HG03521 (cell line): ENCODE measurements at regions not wholly inside any gene's neighbourhood (a gene's known extent, or its start where the extent isn't known, plus 50 kb on each side); places are given as distances from the start of the nearest gene placed in this dataset.

Experiments
- ATAC-seq: cut with Tn5 transposase; IDR thresholded peaks from one replicate; pipeline ENCODE4 v1.9.1; 2021; ENCODE audit warnings: mild to moderate bottlenecking, moderate library complexity; ENCODE audit not compliant: unreplicated experiment

DNA sequence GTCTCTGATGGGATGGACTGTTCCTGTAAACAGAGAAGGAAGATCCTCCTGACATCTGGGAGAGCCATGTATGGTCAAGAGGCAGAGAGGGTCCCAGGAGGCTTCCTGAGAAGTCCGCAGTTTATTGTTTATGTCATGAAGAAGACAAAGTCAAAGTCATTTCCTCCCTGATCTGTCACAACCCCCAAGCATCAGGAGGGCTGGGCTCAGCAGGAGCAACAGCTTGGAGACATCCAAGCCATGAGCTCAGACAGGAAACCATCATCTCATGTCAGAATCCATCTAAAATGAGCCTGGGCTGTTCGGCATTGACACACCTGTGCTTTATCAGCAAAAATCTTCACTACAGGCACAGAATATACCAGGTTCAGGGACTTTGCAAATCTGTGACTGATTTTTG lies 325.0 kb upstream of the MSX2 start:
- no peak for ATAC-seq

DNA sequence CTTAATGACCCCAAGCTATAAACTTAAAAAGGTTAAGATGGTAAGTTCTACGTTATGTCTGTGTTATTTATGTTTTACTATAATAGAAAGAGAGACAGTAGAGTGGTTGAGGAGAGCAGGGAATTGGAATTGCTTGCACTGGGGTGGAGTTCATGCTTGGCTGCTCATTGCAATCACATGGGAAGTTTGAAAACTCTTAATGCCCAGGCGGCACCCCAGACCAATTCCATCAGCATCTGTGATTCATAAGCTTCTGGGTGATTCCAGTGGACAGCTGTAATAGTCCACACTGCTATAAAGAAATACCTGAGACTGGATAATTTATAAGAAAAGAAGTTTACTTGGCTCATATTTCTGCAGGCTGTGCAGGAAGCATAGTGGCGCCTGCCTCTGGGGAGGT lies 323.9 kb upstream of the MSX2 start:
- no peak for ATAC-seq

DNA sequence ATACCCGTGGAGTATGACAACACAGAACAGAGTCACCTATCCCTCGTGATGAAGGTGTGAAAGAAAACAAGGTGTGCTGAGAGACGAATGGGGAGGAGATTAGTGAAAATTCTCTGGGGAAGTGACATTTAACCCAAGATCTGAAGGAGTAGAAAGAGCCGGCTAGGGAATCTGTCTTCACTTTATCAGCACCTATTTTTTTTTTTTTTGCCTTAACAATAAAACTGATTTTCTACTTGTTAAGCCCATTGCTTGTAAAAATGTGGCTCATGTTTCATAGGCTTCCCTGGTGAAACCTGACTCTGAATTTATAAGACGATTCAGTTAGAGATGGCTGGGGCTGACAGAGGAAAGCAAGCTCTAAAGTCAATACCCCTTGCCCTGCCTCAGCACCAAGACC lies 322.6 kb upstream of the MSX2 start:
- no peak for ATAC-seq

DNA sequence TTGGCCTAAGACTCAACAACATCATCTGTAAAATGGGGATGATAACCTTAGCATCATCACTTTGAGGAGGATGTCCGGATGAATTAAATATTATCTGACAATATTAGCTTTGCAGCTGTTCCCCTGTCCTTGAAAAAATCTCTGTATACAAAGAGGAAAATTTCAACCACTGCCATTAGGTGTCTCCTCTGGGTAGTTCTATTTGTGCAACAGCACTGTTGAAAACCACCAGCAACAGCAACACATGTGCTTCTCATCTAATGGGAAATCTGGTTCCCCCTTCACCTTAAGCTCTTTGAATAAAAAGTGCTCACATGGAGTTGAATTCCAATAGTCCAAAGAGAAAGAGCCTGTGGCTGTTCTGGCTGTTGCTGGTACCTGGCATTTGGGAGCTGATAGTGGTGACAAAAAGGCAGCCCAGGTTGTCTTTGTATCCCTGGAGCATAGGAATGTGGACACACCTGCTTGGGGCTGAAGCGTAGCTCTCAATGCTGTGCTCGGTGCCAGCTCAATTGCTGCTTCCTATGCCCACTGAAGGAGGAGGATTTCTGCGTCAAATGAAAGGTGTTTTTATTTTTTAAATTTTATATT lies 322.1 kb upstream of the MSX2 start:
- no peak for ATAC-seq

DNA sequence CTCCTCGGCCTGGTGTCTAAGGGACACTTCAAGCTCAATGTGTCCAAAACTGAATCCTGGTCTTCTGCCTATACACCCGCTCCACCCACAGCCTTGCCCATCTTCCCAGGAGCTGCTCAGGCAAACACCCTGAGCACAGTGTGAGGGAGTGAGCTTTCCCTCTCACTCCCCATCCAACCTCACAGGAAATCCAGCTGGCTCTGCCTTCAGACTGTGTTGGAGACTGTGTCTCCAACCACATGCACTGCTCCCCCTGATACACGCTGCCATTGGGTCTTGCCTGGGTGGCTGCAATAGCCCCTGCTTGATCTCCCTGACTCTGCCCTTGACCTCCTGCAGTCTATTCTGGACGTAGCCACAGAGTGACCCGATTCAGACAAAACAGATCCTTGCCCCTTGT lies 319.5 kb upstream of the MSX2 start:
- ATAC-seq, result no peak

DNA sequence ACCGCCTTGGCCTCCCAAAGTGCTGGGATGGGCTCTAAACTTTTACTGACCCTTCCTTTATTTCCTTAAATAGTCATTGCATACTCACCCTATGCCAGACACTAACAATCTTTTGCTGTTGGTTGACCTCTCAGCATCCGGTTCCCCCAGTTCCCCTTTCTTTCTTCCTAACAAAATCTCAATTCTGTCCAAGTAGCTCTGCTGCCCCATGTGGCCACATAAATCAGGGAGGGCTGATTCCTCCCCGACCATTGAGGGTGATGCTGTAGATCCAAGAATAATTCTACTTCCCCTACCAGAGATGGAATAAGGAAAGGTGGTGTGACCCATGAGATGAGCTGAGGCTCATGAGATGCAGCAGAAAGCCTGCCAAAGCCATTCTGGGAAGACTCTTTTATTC lies 315.3 kb upstream of the MSX2 start:
- no peak for ATAC-seq

DNA sequence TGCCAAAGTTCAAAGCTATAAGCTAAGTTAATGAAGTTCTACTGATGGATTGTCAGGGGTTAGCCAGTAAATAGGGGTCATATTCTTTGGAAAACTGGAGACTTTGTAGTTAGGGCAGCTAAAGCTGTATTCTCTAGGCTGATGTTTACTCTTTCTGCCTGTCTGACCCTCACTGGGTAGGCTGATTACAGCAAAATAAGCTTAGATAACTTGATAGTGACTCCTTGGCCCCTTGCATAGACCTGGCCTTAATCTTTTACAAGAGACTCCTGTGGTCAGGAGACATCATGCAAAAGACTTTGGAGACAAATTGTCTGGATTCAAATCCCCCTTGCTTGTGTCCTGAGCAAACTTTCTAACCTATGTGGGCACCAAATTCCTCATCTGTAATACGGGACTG lies 314.4 kb upstream of the MSX2 start:
- ATAC-seq, result no peak

DNA sequence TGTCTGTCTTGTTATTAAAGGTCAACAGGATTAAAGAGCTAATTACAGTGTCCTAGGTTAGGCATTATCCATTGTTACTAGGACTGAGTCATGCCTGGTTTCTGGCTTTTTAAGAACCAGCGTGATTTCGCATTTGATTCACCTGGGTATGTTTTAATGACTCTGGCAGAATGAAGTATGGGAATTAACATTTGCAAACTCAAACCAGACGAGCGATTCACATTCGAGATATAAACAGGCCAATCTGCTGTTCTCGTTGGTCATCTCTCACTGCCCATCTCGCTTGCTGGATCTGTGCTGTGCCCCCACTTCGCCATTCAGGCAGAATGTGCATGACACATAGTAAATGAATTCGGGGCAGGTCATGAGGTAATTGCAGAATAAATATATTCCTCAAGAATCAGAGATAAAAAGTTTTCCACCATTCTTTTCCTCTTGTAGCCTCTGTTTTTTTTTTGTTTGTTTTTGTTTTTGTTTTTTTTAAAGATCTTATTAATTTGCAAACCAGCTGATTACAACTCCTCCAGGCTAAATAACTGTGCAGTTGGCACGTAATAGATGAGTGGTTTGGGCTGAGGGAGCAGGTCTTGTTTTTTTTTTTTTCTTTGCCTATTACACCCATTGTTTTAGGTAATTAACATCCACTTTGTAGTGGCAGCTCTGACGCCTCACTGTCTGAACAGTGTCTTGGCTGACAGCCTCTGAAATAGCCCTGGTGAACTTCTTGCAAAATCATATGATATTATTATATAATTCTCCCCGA lies 313.5 kb upstream of the MSX2 start:
- ATAC-seq, result no peak

DNA sequence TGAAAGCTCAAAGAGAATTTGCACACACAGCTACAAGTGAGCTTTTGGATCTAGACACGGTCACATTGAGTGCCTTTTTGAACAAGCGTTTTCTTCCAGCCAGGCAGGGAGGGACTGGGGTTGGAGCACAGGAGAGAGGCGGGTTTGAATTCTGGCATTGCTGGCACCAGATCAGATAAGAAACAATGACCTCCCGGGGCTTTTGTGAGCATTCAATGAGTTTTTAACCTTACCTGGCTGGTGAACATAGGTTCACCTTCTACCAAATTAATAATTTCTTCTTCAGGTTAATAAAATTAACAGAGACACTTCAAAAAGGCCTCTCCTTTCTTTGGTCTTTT lies 312.9 kb upstream of the MSX2 start:
- ATAC-seq, result no peak

DNA sequence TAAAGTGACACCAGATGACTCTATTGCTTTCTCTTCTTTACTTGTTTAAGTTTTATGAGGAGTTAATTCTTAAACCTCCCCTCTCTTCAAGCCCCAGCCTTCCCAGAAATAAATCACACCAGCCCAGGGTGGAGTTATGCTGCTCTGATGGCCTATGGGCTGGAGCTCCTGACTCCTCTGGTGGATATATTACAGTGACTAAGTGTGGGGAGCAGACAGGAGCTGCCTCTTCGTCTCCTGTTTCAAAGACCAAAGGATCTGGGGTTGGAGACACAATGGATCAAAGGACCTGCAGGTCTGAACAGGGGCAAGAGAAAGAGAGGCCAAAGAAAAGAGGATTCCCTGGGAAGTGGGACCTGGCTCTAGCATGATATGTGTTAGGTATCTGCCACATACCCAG lies 312.0 kb upstream of the MSX2 start:
- no peak for ATAC-seq

DNA sequence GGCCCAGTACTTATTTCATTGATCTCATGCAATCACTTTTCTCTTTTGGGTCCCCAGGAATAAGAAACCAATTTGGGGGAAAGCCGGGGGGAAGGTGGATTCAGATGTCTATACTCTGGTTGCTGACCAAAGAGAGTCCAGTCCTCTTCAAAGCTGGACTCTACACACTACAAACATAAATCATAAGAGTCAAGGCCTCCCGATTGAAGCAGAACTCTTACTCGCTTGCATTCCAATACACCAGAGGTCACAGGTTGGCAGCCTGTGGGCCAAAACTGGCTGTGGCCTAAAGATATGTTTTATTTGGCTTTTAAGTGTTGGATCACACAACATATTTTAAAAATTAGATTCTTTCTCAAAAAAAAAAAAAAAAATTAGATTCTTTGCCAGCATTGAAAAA lies 311.4 kb upstream of the MSX2 start:
- no peak for ATAC-seq

DNA sequence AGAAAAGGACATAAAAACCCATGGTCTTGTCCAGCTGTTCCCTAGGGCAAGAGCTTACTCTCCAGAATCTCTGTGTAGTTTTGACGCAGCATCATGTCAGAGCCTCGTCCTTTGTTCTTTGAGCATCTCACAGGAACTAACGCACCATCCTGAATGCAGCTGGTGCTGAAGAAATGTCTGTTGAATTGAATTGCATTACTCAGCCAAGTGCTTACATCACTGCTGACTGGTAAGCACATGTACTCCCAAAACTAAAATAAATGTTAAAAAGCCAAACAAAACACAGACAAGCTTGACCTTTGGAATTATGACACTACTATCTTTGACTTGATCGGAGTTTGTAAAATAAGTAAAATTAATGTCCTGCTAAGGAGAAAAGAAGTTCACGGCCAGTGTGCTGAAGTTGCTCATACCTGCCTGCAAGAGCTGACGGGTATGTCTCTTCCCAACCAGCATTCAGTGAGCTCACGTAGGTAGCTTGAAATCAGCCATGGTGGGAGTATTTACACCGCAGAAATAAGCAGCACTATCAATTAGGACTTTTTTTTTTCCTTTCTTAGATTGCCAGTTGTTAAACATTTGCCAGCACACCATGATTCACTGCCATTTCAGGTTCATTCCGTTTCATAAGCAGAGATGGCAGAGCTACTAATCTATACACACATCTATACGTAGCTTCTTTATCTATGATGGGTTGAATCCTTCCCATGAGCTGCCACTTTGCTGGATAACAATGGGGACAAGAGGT lies 310.6 kb upstream of the MSX2 start:
- no peak for ATAC-seq

DNA sequence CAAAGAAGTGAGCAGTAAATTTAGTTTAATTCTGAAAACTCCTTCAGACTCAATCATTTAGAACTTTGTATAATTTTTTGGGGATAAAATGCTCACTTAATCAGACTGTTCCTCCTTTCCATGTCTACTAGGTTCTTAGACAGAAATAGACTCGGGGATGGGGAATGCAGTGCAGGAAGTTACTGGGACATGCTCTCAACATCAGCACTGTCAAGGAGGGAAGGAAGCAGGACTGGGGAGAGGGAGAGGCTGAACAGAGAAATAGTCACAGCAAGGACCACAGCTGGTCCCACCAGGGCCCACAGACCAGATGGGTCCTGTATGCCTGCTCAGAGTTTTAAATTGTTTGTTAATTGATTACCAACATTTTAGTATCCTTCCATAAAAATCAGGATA lies 310.1 kb upstream of the MSX2 start:
- no peak for ATAC-seq

DNA sequence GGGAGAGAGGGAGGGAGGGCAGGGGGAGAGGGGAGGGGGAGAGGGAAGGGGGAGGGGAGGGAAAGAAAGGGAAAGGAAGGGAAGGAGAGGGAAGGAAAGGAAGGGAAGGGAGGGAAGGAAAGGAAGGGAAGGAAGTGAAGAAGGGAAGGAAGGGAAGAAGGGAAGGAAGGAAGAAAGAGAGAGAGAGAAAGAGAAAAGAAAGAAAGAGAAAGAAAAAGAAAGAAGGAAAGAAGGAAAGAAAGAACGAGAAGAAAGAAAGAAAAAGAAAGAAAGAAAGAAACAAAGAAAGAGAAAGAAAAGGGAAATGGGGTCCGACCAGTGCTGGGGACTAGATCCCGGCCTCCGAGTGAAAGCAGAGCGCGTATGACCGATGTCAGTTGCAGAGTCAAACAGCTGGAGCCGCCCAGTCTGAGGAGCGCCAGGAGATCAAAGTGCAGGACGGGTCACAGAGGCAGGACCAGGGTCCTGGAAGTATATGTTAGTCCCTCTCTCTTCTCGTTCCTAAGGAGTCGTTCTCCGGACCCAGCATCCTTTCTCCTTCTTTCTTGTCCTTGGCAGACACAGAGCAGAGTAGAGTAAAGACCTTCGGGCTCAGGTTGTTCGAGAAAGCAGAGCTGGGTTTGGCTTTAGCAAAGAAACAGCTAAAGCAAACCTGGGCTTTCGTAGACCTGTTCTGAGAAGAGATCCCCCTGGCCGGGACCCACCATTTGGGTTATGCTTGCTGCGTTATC lies 305.4 kb upstream of the MSX2 start:
- ATAC-seq, result peak; percentile 23

DNA sequence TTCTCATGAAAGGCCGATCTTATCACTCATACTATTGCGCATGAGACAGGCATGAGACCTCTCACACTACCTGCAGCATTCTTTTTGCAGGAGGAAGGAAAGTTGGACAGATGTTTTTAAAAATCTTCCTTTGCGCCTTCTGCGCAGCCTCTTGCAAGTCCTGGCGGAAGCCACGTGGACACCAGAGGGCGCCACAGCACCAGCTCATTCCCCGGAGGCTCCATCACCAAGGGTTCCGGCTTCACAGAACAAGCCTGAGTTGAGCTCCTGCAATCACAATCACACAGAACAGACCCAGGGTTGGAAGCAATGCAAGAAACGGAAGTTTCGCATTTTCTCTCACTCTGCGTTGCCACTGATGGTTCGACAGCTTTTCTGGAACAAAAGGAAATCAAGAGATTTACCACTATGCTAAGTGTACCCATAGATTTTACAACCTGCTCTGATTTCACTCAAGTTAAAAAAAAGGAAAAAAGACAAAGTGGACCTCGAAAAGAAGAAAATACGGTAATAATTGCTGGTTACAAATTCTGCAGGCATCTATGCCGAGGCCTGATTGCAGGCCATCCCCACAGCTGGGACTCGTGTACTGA lies 304.7 kb upstream of the MSX2 start:
- peak; percentile 88 for ATAC-seq

DNA sequence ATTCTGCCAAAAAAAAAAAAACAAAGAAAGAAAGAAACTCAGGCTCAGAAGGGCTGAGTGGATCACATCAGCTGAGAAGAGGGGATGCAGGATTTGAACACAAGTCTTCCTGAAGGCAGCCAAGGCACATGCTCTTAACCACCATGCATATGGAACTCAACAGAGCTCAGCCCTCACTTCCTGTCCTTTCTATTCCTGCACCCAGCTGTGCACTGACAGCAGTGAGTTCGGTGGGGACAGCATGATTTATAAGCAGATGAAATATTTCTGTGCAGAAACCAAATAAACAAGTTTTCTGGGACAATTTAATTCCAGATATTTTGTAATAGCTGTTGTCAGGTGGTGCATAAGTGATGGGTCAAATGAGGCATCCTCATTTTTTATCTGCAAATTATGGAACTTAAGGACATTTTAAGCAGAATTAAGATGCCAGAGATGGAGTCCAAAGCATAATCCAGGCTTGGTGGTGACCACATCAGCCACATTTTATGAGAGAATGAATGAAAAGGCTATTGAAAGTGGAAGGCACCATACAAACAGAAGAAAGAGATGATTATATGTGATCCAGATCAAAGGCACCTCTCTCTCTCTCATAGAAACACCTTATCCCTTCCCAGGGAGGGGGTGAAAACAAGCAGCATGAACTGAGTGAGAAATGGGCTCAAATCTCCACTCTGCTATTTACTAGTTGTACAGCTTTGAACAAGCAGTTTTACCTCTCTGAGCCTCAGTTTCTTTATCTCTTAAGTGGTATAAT lies 303.6 kb upstream of the MSX2 start:
- ATAC-seq, result no peak

DNA sequence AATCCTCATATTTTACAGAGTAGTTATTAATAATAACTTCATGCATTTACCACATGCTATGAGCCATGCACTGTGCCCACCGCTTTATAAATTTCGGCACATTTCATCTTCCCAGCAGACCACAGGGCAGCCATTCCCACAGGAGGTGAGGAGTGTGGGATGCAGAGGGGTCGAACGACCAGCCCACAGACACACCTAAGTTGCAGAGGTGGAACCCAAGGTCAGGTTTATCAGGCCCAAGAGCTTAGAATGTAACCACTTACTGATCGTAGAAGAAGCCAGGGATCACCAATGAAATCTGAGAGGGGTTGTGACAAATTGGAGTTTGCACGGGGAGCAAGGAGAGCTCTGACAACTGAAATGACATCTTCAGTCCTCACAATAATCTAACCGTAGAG lies 303.0 kb upstream of the MSX2 start:
- ATAC-seq, result no peak

DNA sequence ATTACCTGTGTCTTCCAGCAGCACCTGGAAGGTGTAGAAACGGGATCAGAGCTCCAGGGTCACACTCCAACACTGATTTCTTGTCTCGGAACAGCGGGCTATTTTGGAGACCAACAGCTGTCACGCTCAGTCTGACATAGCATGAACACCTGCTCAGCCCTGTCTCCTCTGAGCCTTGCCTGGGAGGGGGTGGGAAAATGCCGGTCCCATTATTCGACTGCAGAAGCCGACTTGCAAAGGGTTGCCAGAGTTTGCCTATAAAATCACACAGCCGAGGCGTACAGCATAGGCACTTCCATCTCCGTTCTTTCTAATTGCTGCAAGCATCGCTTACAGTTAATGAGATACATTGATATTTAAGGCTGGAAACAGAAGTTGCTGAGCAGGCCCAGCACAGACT lies 300.8 kb upstream of the MSX2 start:
- ATAC-seq, result no peak

DNA sequence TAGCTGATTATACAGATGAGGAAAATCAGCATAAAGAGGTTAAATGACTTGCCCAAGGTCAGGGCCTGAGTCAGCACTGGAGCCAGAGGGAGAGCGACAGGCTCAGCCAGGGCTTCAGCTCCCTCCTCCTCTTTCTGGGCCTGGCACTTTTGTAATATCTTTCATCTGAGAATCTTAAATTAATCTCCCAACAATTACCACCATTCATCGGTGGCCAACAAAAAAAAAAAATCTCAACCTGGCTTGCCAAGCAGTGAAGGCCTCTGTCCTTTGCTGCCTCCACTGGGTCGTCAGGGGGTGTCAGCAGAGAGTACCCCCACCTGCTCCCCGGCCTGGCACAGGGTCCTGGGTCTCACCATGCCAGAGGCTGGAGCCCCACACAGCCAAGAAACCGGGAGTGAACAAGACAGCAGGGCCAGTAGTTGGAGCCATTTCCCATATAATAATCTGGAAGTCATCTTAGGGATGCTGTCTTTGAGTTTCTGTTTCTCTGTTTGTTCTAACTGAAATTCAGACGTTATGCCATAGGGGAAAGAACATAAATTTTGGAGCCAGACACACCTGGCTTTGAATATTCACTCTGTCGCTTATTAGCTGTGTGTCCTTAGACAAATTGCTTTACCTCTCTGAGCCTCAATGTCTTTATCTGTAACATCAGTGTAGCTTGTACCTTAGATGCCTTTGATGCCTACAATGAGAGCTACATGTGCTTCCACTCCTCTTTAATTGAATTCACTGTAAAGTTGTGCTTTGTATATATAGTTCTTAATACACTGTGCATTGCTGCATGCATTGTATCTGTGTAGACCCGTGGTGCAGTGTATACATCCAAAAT lies 299.9 kb upstream of the MSX2 start:
- ATAC-seq, result no peak
